ENCODE measurements at regions not wholly inside any gene's neighbourhood (a gene's known extent, or its start where the extent isn't known, plus 50 kb on each side); places are given as distances from the start of the nearest gene placed in this dataset.

DNA sequence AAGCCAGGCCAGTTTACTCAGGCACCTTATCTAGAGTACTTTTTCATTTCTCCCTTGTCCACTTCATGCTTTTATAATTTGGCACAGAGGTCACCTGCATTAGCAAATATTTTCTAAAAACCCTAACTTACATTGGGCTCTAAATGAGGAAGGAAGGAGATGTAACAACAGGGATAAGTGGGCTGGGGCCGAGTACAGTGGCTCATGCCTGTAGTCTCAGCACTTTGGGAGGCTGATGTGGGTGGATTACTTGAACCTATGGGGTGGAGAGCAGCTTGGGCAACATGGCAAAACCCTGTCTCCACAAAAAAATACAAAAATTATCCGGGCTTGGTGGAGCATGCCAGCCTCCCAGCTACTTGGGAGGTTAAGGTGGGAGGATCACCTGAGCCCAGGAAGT is 55.9 kb downstream of the TMEM100 start:
- Histone ChIP-seq H4K20me1 (replicated peaks in 1 of 2; ENCODE audit: control insufficient read depth in 1 of 2, insufficient read depth in 2 of 2, low read length in 2 of 2) (no peaks in the 10 kb centered on the region), H3K4me2 (ENCODE audit: insufficient read depth in 1 of 2, low read depth in 2 of 2, low read length in 2 of 2) (no peak overlapping the region), H3K36me3 (ENCODE audit: control insufficient read depth in 2 of 4, insufficient read depth in 4 of 4, low read length in 3 of 4) (no peaks in the 10 kb centered on the region), H3K9me3 (ENCODE audit: insufficient read depth in 2 of 2, low read depth in 1 of 2, low read length in 1 of 2) (no peaks in the 10 kb centered on the region), H3K14ac (ENCODE audit: insufficient read length) (no peak overlapping the region), H3K4me1 (replicated peaks in 1 of 4; ENCODE audit: control insufficient read depth in 3 of 4, insufficient read depth in 4 of 4, low read length in 3 of 4) (peaks cover 0 to 3% (median 0%) of the 10 kb centered on the region in 4 experiments; a peak in 1 of 7 replicates), H3K27me3 (replicated peaks in 1 of 4; ENCODE audit: control insufficient read depth in 3 of 4, extremely low read depth in 1 of 4, insufficient read depth in 3 of 4, low read length in 3 of 4) (no peaks in the 10 kb centered on the region; a peak in 1 of 7 replicates), H2BK120ac (replicated peaks; ENCODE audit: low read depth, low read length) (no peak overlapping the region), H4K5ac (ENCODE audit: insufficient read length, low read depth, low read length) (no peak overlapping the region), H3K4ac (replicated peaks; ENCODE audit: insufficient read length, low read depth, low read length) (no peak overlapping the region), H3K27ac (ENCODE audit: low read depth, low read length) (no peak overlapping the region), H2BK5ac (ENCODE audit: low read depth, low read length) (no peak overlapping the region), H4K8ac (ENCODE audit: extremely low read depth, insufficient read depth, low read length) (no peak overlapping the region), H2BK12ac (ENCODE audit: low read depth, low read length) (no peak overlapping the region), H3K79me1 (ENCODE audit: low read depth, low read length) (no peaks in the 10 kb centered on the region), H4K91ac (replicated peaks; ENCODE audit: insufficient read length, low read length) (no peak overlapping the region), H2AFZ (ENCODE audit: low read length) (no peak overlapping the region), H3K4me3 (ENCODE audit: extremely low read depth in 1 of 4, insufficient read depth in 2 of 4, low read depth in 3 of 4, low read length in 4 of 4) (no peak overlapping the region), H2AK5ac (ENCODE audit: low read depth, low read length) (no peak overlapping the region), H2BK15ac (ENCODE audit: low read length) (no peak overlapping the region), H3K79me2 (ENCODE audit: control insufficient read depth in 1 of 2, insufficient read depth in 2 of 2, low read length in 2 of 2) (no peaks in the 10 kb centered on the region), H2BK20ac (ENCODE audit: low read length) (no peak overlapping the region), H3K56ac (replicated peaks; ENCODE audit: insufficient read length, low read depth, low read length) (no peak overlapping the region), H3K23me2 (ENCODE audit: low read depth, low read length) (no peaks in the 10 kb centered on the region), H3K23ac (ENCODE audit: insufficient read length) (no peak overlapping the region), H3K18ac (ENCODE audit: extremely low read depth, low read length) (no peak overlapping the region), H3K9ac (replicated peaks in 1 of 4; ENCODE audit: extremely low read depth in 1 of 4, low read depth in 3 of 4, low read length in 3 of 4) (no peak overlapping the region)
- ChIA-PET CTCF (ENCODE audit: partially characterized antibody) (interaction anchor here (1.0 kb wide), 1 partner anchor 31 kb away, joined by 3 read pairs; no protein-coding TSS in a partner anchor), POLR2A (ENCODE audit: partially characterized antibody) (no interaction called here)
- 95% methylated on average over 2 of the region's 2 CpGs; no CpG with 5 or more reads in 1 of the 2 experiments for WGBS, 2 experiments (ENCODE audit: extremely low coverage in 1 of 2, insufficient coverage in 1 of 2, insufficient read length in 1 of 2, insufficient replicate concordance in 2 of 2, low coverage in 1 of 2, low lambda C conversion rate in 2 of 2, missing lambda C conversion rate in 1 of 2)
- no peak for FAIRE-seq
- no peak for DNase-seq (ENCODE audit: low read depth in 1 of 2, low spot score in 2 of 2)
- TF ChIP-seq KDM1A (IDR thresholded peaks at IDR 0.05; ENCODE audit: borderline replicate concordance, low read length) (no peak), CHD2 (IDR thresholded peaks at IDR 0.05; ENCODE audit: low read length) (no peak)

Data from H1 (cell line).